NOMO-1 treated with dmso at 0.1 percent for 144 hours (cell line): ENCODE measurements at regions not wholly inside any gene's neighbourhood (a gene's known extent, or its start where the extent isn't known, plus 50 kb on each side); places are given as distances from the start of the nearest gene placed in this dataset.

Source experiments
- DNase-seq: peaks from one replicate; lab custom pipeline; 2025; ENCODE audit not compliant: unreplicated experiment; lab: John Stamatoyannopoulos, UW

GRCh38 chr2:209334188-209335017 is 89.4 kb upstream of the MAP2 start:
- DNase-seq: peak; percentile 18

GRCh38 chr2:209340522-209340921 is 83.3 kb upstream of the MAP2 start:
- DNase-seq: no peak

GRCh38 chr2:209344349-209344748 is 79.5 kb upstream of the MAP2 start:
- DNase-seq: no peak

- DNase-seq: no peak
Observed at GRCh38 chr2:209348433-209348832, 75.4 kb upstream of the MAP2 start.

GRCh38 chr2:209351636-209352035 is 72.2 kb upstream of the MAP2 start:
- no peak for DNase-seq

- no peak for DNase-seq
Observed at GRCh38 chr2:209358992-209359391, 64.9 kb upstream of the MAP2 start.

GRCh38 chr2:209367075-209367747 is 56.6 kb upstream of the MAP2 start:
- no peak for DNase-seq

- DNase-seq: no peak
Observed at GRCh38 chr2:209368406-209368805, 55.4 kb upstream of the MAP2 start.

- no peak for DNase-seq
Observed at GRCh38 chr2:209368914-209369313, 54.9 kb upstream of the MAP2 start.

GRCh38 chr2:209369656-209370055 is 54.2 kb upstream of the MAP2 start:
- DNase-seq: no peak

GRCh38 chr2:209371407-209371806 is 52.4 kb upstream of the MAP2 start:
- DNase-seq: no peak
